Panc1 (cell line): ENCODE measurements at regions not wholly inside any gene's neighbourhood (a gene's known extent, or its start where the extent isn't known, plus 50 kb on each side); places are given as distances from the start of the nearest gene placed in this dataset.

ENCODE experiments used
- ATAC-seq: fragments of 200-7000 bp; cut with Tn5 transposase; 2 replicates; pipeline ENCODE4 v1.9.1; 2020; ENCODE audit warnings: mild to moderate bottlenecking, moderate library complexity
- BruUV-seq: library from RNA; stranded (reverse); fragments of 400-500 nt; replicated peaks from 2 replicates; lab custom pipeline; 2021; lab: Mats Ljungman, UMichigan
- CTCF ChIA-PET: fragments of 300-600 bp; sonication (Branson Sonifier 250); formaldehyde crosslinking; loops from one replicate; lab custom pipeline; 2022; ENCODE audit warnings: antibody characterized with exemption; lab: Charles Lee
- POLR2A ChIA-PET: fragments of 300-600 bp; sonication (Branson Sonifier 250); formaldehyde crosslinking; loops from one replicate; lab custom pipeline; 2022; ENCODE audit warnings: antibody characterized with exemption; lab: Charles Lee
- DNase-seq: peaks from one replicate; pipeline ENCODE4 v3.0.0-alpha.2; 2010; ENCODE audit warnings: low read depth, low spot score
- H3K27ac ChIP-seq: 2 replicates; pipeline ENCODE4 v1.5.1; 2011; ENCODE audit warnings: mild to moderate bottlenecking, low read length, inconsistent platforms
- H3K27me3 ChIP-seq: fragments of 200-500 bp; sonication (Bioruptor generic); 2 replicates; pipeline ENCODE4 v1.6.0; 2014; ENCODE audit warnings: low read length, inconsistent platforms; ENCODE audit not compliant: control insufficient read depth, insufficient read depth
- H3K36me3 ChIP-seq: fragments of 200-500 bp; sonication (Bioruptor generic); 2 replicates; pipeline ENCODE4 v1.5.1; 2014; ENCODE audit warnings: inconsistent platforms, mild to moderate bottlenecking, low read length, moderate library complexity; ENCODE audit not compliant: control insufficient read depth, insufficient read depth
- H3K4me1 ChIP-seq: 2 replicates; pipeline ENCODE4 v1.5.1; 2011; ENCODE audit warnings: inconsistent platforms, mild to moderate bottlenecking, low read length, moderate library complexity; ENCODE audit not compliant: control insufficient read depth, insufficient read depth
- H3K4me3 ChIP-seq, 2 experiments: 2 replicates each; pipeline ENCODE4 v1.5.1; 2011 to 2012; ENCODE audit warnings: low read depth in 2 of 2, low read length in 2 of 2, mild to moderate bottlenecking in 2 of 2, inconsistent platforms in 1 of 2, moderate library complexity in 1 of 2
- H3K9me3 ChIP-seq: fragments of 200-500 bp; sonication (Bioruptor generic); 2 replicates; pipeline ENCODE4 v1.5.1; 2014; ENCODE audit warnings: low read depth, mild to moderate bottlenecking, inconsistent platforms, low read length, moderate library complexity; ENCODE audit not compliant: control insufficient read depth, insufficient read depth
- POLR2AphosphoS5 ChIP-seq: IDR thresholded peaks from 2 replicates; pipeline ENCODE4 v1.6.1; 2012; ENCODE audit warnings: mild to moderate bottlenecking, low read depth, low read length, moderate library complexity
- SIN3A ChIP-seq: IDR thresholded peaks from 2 replicates; pipeline ENCODE4 v1.6.1; 2012; ENCODE audit warnings: low read depth, mild to moderate bottlenecking, low read length, moderate library complexity, borderline replicate concordance; ENCODE audit not compliant: insufficient read depth
- TCF7L2 ChIP-seq: IDR thresholded peaks from 2 replicates; pipeline ENCODE4 v1.6.1; 2011; ENCODE audit warnings: mild to moderate bottlenecking, low read depth, low read length, inconsistent platforms
- in situ Hi-C: cut with HindIII; loops from 2 replicates; pipeline ENCODE4 v1.10.0; 2016; ENCODE audit warnings: low sequenced_read_pairs, low pct_unique_long_range_greater_than_20kb
- intact Hi-C: fragments of 100-400 bp; cut with micrococcal nuclease; formaldehyde crosslinking; loops from one replicate; pipeline ENCODE4 v1.10.0; 2022; ENCODE audit not compliant: unreplicated experiment
- TF ChIP-seq, protein P1 (sequence below), 2 experiments: IDR thresholded peaks; 2 replicates each; pipeline ENCODE4 v1.6.1; 2011 to 2012; ENCODE audit warnings: low read depth in 2 of 2, control low read depth in 1 of 2, low read length in 1 of 2, mild to moderate bottlenecking in 1 of 2, moderate library complexity in 1 of 2; ENCODE audit not compliant: insufficient read depth in 1 of 2
- TF ChIP-seq, protein P2 (sequence below): fragments of 450-650 bp; IDR thresholded peaks from 2 replicates; pipeline ENCODE4 v1.5.1; 2017; ENCODE audit warnings: mild to moderate bottlenecking

DNA sequence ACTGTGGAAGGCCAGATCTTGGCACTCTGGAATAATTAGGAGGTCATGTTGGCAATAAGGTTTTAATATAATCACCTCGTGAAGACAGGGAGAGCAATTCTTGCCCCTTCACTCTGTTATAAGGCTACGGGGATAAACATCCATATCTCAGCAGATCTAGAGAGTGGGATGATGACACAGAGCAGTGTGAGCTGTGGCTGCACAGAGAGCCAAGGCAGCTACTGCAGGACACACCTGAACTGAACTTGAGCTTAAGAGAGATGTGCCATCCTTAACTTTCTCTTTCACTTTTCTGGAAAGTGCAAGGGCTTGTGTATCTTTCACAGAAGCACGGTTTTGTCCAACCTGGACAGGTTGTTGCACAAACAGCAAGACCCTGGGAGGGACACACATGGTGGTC is 174.7 kb downstream of the GATA3 start:
- H3K9me3 ChIP-seq = no peaks in the 10 kb centered on the region
- no peaks in the 10 kb centered on the region for H3K36me3 ChIP-seq
- H3K4me3 ChIP-seq = peak overlapping the region in 1 of 2 experiments; percentile 51; a peak in 2 of 4 replicates
- no peaks in the 10 kb centered on the region for H3K27me3 ChIP-seq
- POLR2A ChIA-PET = no interaction called here
- no peak overlapping the region for H3K27ac ChIP-seq
- ATAC-seq (no peak), DNase-seq (no peak)
- no peak for TF ChIP-seq SIN3A
- H3K4me1 ChIP-seq = no peaks in the 10 kb centered on the region
- CTCF ChIA-PET = no interaction called here
- BruUV-seq = no TSS peak
- in situ Hi-C loops (no loop called here), intact Hi-C loops (no loop called here)

DNA sequence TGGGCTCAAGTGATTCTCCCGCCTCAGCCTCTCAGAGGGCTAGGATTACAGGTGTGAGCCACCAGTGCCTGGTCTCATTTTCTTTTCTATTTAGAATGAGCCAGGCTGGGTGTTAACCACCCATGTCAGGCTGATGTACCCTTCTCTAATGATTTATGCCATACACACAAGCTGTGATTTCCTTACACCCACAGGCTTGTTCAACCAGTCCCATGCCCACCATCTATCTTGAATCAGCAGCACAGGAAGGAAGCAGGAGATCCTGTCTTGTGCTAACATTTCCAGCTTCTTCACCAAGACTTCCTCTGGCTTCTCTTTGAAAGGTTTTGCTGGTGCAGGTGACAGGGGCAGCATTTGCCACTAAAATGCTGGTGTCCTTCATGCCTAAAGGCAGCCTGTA is 176.4 kb downstream of the GATA3 start:
- ChIA-PET CTCF (no interaction called here), POLR2A (no interaction called here)
- Histone ChIP-seq H3K27me3 (no peaks in the 10 kb centered on the region), H3K36me3 (no peaks in the 10 kb centered on the region), H3K4me3 (no peak overlapping the region), H3K27ac (no peak overlapping the region), H3K4me1 (no peaks in the 10 kb centered on the region), H3K9me3 (no peaks in the 10 kb centered on the region)
- no peak for DNase-seq
- intact Hi-C loops = no loop called here
- no TSS peak for BruUV-seq
- TF ChIP-seq, protein P1, sequence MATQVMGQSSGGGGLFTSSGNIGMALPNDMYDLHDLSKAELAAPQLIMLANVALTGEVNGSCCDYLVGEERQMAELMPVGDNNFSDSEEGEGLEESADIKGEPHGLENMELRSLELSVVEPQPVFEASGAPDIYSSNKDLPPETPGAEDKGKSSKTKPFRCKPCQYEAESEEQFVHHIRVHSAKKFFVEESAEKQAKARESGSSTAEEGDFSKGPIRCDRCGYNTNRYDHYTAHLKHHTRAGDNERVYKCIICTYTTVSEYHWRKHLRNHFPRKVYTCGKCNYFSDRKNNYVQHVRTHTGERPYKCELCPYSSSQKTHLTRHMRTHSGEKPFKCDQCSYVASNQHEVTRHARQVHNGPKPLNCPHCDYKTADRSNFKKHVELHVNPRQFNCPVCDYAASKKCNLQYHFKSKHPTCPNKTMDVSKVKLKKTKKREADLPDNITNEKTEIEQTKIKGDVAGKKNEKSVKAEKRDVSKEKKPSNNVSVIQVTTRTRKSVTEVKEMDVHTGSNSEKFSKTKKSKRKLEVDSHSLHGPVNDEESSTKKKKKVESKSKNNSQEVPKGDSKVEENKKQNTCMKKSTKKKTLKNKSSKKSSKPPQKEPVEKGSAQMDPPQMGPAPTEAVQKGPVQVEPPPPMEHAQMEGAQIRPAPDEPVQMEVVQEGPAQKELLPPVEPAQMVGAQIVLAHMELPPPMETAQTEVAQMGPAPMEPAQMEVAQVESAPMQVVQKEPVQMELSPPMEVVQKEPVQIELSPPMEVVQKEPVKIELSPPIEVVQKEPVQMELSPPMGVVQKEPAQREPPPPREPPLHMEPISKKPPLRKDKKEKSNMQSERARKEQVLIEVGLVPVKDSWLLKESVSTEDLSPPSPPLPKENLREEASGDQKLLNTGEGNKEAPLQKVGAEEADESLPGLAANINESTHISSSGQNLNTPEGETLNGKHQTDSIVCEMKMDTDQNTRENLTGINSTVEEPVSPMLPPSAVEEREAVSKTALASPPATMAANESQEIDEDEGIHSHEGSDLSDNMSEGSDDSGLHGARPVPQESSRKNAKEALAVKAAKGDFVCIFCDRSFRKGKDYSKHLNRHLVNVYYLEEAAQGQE (IDR thresholded peaks at IDR 0.05; ENCODE audit: insufficient read depth in 1 of 2, low read depth in 2 of 2, low read length in 1 of 2) = no peak
- TF ChIP-seq POLR2AphosphoS5 (no peak), TCF7L2 (no peak), SIN3A (no peak)
- TF ChIP-seq, protein P2, sequence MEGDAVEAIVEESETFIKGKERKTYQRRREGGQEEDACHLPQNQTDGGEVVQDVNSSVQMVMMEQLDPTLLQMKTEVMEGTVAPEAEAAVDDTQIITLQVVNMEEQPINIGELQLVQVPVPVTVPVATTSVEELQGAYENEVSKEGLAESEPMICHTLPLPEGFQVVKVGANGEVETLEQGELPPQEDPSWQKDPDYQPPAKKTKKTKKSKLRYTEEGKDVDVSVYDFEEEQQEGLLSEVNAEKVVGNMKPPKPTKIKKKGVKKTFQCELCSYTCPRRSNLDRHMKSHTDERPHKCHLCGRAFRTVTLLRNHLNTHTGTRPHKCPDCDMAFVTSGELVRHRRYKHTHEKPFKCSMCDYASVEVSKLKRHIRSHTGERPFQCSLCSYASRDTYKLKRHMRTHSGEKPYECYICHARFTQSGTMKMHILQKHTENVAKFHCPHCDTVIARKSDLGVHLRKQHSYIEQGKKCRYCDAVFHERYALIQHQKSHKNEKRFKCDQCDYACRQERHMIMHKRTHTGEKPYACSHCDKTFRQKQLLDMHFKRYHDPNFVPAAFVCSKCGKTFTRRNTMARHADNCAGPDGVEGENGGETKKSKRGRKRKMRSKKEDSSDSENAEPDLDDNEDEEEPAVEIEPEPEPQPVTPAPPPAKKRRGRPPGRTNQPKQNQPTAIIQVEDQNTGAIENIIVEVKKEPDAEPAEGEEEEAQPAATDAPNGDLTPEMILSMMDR = no peak
- ATAC-seq = no peak
- in situ Hi-C loops = no loop called here

DNA sequence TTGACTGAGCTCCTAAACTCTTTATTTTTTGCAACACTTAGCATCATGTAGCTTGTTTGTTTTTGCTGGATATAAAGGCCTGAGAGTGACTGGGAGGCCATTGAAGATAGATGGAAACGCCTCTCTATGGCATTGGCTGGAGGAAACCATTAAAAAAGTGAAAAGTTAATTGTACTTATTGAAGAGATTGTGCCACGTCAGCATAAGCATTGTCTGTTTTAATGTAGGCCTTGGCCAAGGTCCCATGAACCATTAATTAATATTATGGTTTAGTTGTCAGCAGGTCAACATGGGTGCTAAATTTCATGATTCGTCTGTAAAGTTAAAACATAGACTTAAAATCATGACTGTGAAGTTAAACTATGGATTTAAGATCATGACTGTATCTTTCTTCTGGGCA is 178.6 kb downstream of the GATA3 start:
- ATAC-seq = no peak

More for the DNA sequence above, 178.6 kb downstream of the GATA3 start:
- no peak for DNase-seq
- Histone ChIP-seq H3K9me3 (no peaks in the 10 kb centered on the region), H3K4me1 (no peaks in the 10 kb centered on the region), H3K27ac (no peak overlapping the region), H3K4me3 (no peak overlapping the region), H3K27me3 (no peaks in the 10 kb centered on the region), H3K36me3 (no peaks in the 10 kb centered on the region)
- no peak for TF ChIP-seq SIN3A
- no peak for TF ChIP-seq POLR2AphosphoS5
- CTCF ChIA-PET = no interaction called here
- in situ Hi-C loops (no loop called here), intact Hi-C loops (no loop called here)
- POLR2A ChIA-PET = interaction anchor here (0.5 kb wide), 1 partner anchor 90 kb away, joined by 3 read pairs; no protein-coding TSS in a partner anchor
- BruUV-seq = no TSS peak
